ENCODE measurements at regions not wholly inside any gene's neighbourhood (a gene's known extent, or its start where the extent isn't known, plus 50 kb on each side); places are given as distances from the start of the nearest gene placed in this dataset.
"Not testable (repeated sequence)": the region's sequence is repeated elsewhere in the genome, so short reads cannot be mapped to it uniquely, and the experiment has no call there.

DNA sequence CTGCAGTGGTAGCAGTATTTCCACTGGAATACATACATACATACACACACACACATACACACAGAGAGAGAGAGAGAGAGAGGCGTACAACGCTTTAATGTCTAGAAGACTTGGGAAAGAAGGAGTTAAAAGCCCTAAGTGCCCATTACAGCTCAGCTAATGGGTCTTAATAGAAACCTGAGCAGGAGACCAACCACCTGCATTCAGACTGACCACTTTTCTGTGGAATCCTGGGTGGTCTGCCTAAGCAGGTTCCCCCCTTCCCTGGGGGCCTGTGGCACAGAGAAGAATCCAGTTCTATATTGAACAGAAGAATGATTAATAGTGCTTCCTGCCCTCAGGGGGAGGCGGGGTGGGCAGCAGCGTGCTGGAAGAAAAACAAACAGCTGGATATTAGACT is 312.4 kb upstream of the PRKD1 start:
- no peak overlapping the region for H3K27ac ChIP-seq (ENCODE audit: low read depth in 2 of 2, low read length in 1 of 2)
- no peaks in the 10 kb centered on the region for H3K4me1 ChIP-seq (ENCODE audit: control insufficient read depth in 2 of 2, insufficient read depth in 2 of 2, low read length in 1 of 2)
- H3K9me3 ChIP-seq (ENCODE audit: control insufficient read depth in 2 of 2, insufficient read depth in 1 of 2, low read depth in 1 of 2, low read length in 1 of 2): peaks cover 0 to 3% of the 10 kb centered on the region in 2 donors
- no peaks in the 10 kb centered on the region for H3K27me3 ChIP-seq (ENCODE audit: control insufficient read depth in 1 of 2, insufficient read depth in 2 of 2, low read length in 2 of 2)
- 55 to 62% methylated on average over 4 of the region's 4 CpGs for WGBS, 2 donors
- no peak overlapping the region for H3K4me3 ChIP-seq (ENCODE audit: low read depth in 1 of 2, low read length in 2 of 2)
- H3K36me3 ChIP-seq (ENCODE audit: control insufficient read depth in 2 of 2, insufficient read depth in 2 of 2, low read length in 1 of 2): no peaks in the 10 kb centered on the region

DNA sequence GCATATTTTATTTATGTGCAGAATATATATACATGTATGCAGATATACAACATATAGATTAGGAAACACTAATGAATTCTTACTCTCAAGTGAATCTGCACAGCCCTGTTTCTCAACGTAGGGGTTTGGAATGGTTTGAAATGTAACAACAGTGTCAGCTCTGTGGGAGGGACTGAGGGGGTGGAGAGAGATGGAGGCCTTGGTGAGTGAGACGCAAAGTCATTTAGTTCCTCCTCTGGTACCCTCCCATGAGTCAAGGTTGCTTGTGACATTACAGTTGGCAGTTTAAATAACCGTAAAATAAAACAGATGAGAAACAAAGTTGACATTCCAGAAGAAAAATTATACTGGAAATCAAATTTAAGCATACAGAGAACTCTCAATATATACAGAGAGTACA is 313.0 kb upstream of the PRKD1 start:
- Histone ChIP-seq H3K27me3 (ENCODE audit: control insufficient read depth in 1 of 2, insufficient read depth in 2 of 2, low read length in 2 of 2) (no peaks in the 10 kb centered on the region), H3K36me3 (ENCODE audit: control insufficient read depth in 2 of 2, insufficient read depth in 2 of 2, low read length in 1 of 2) (no peaks in the 10 kb centered on the region), H3K9me3 (ENCODE audit: control insufficient read depth in 2 of 2, insufficient read depth in 1 of 2, low read depth in 1 of 2, low read length in 1 of 2) (peaks cover 0 to 3% of the 10 kb centered on the region in 2 donors), H3K27ac (ENCODE audit: low read depth in 2 of 2, low read length in 1 of 2) (no peak overlapping the region), H3K4me1 (ENCODE audit: control insufficient read depth in 2 of 2, insufficient read depth in 2 of 2, low read length in 1 of 2) (no peaks in the 10 kb centered on the region), H3K4me3 (ENCODE audit: low read depth in 1 of 2, low read length in 2 of 2) (no peak overlapping the region)
- 57 to 65% methylated on average over 3 of the region's 3 CpGs for WGBS, 2 donors

DNA sequence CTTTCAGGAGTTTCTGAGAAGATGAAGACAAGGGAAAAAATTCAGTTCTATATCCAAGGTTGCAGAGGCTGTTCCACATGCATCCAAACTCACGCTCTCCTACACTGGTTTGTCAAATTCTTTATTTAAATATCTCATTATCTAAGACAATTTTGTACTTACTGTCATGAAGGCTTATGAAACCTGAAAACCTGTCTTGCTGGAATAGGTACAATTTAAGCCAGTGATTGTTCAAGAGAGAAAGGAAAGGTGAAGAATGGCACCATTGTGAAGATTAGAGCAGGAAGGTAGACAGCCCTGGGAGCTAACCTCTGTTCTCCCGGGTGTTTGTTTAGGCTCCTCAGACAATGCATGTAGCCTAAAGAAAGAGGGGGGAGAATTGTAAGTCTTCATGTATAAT is 315.1 kb upstream of the PRKD1 start:
- no peak overlapping the region for H3K4me3 ChIP-seq (ENCODE audit: low read depth in 1 of 2, low read length in 2 of 2)
- WGBS, 2 donors: 59 to 72% methylated on average over 2 of the region's 2 CpGs
- no peak overlapping the region for H3K27ac ChIP-seq (ENCODE audit: low read depth in 2 of 2, low read length in 1 of 2)
- no peaks in the 10 kb centered on the region for H3K27me3 ChIP-seq (ENCODE audit: control insufficient read depth in 1 of 2, insufficient read depth in 2 of 2, low read length in 2 of 2)
- H3K4me1 ChIP-seq (ENCODE audit: control insufficient read depth in 2 of 2, insufficient read depth in 2 of 2, low read length in 1 of 2): no peaks in the 10 kb centered on the region
- no peaks in the 10 kb centered on the region for H3K36me3 ChIP-seq (ENCODE audit: control insufficient read depth in 2 of 2, insufficient read depth in 2 of 2, low read length in 1 of 2)
- no peaks in the 10 kb centered on the region for H3K9me3 ChIP-seq (ENCODE audit: control insufficient read depth in 2 of 2, insufficient read depth in 1 of 2, low read depth in 1 of 2, low read length in 1 of 2)

DNA sequence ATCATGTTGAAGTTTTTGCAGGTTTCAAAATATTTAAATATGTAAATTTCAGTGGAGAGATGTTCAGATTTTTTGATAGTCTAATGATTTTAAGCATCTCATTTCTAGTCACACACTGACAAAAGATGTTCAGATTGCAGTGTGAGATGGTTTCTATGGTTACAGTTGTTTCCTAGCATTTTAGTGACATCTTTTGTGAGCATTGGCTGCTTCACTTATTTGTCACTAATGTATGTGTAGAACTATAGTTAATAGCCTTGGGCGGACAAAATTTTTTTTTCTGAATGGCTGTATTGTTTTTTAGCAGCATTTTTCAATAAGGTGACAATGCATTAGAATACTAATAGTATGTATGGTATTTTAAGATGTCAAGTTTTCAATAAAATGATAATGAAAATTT is 315.6 kb upstream of the PRKD1 start:
- no peaks in the 10 kb centered on the region for H3K4me1 ChIP-seq (ENCODE audit: control insufficient read depth in 2 of 2, insufficient read depth in 2 of 2, low read length in 1 of 2)
- WGBS, 2 donors: 89 to 94% methylated on average over 1 of the region's 1 CpG
- no peaks in the 10 kb centered on the region for H3K36me3 ChIP-seq (ENCODE audit: control insufficient read depth in 2 of 2, insufficient read depth in 2 of 2, low read length in 1 of 2)
- no peak overlapping the region for H3K4me3 ChIP-seq (ENCODE audit: low read depth in 1 of 2, low read length in 2 of 2)
- H3K27me3 ChIP-seq (ENCODE audit: control insufficient read depth in 1 of 2, insufficient read depth in 2 of 2, low read length in 2 of 2): no peaks in the 10 kb centered on the region
- H3K27ac ChIP-seq (ENCODE audit: low read depth in 2 of 2, low read length in 1 of 2): no peak overlapping the region
- no peaks in the 10 kb centered on the region for H3K9me3 ChIP-seq (ENCODE audit: control insufficient read depth in 2 of 2, insufficient read depth in 1 of 2, low read depth in 1 of 2, low read length in 1 of 2)

DNA sequence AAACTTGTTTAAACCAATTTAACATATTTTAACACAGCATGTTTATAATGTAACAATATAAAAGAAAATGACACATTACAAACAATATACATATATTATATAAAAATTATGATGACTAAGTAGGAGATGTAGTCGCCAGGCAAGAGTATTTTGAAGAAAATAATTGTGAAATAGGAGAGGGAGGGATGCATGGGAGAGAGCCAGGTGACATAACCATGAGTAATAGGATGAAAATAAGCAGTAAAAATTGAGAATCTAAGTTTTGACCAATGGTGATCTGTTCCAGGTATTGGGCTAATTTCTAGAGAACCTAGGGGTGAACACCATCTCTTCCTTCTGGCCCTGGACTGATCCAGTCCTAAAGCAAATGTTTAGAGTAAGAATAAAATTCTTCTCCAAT is 315.2 kb upstream of the G2E3 start:
- no peaks in the 10 kb centered on the region for H3K9me3 ChIP-seq (ENCODE audit: control insufficient read depth in 2 of 2, insufficient read depth in 1 of 2, low read depth in 1 of 2, low read length in 1 of 2)
- H3K27ac ChIP-seq (ENCODE audit: low read depth in 2 of 2, low read length in 1 of 2): no peak overlapping the region
- no peak overlapping the region for H3K4me3 ChIP-seq (ENCODE audit: low read depth in 1 of 2, low read length in 2 of 2)
- H3K27me3 ChIP-seq (ENCODE audit: control insufficient read depth in 1 of 2, insufficient read depth in 2 of 2, low read length in 2 of 2): no peaks in the 10 kb centered on the region
- no peaks in the 10 kb centered on the region for H3K4me1 ChIP-seq (ENCODE audit: control insufficient read depth in 2 of 2, insufficient read depth in 2 of 2, low read length in 1 of 2)
- no peaks in the 10 kb centered on the region for H3K36me3 ChIP-seq (ENCODE audit: control insufficient read depth in 2 of 2, insufficient read depth in 2 of 2, low read length in 1 of 2)
- WGBS, 2 donors: 0% methylated on average over 1 of the region's 1 CpG

DNA sequence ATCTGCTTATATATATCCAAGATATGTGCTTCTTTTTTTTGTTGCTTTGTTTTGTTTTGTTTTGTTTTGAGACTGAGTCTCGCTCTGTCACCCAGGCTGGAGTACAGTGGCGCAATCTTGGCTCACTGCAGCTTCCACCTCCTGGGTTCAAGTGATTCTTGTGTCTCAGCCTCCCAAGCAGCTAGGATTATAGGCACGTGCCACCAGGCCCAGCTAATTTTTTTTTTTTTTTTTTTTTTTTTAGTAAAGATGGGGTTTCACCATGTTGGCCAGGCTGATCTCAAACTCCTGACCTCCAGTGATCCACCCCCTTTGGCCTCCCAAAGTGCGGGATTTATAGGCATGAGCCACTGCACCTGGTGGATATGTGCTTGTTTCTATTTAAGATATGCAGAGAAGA is 314.6 kb upstream of the G2E3 start:
- not testable (repeated sequence) for H3K36me3 ChIP-seq (ENCODE audit: control insufficient read depth in 2 of 2, insufficient read depth in 2 of 2, low read length in 1 of 2); H3K4me3 ChIP-seq (ENCODE audit: low read depth in 1 of 2, low read length in 2 of 2); H3K27me3 ChIP-seq (ENCODE audit: control insufficient read depth in 1 of 2, insufficient read depth in 2 of 2, low read length in 2 of 2); H3K4me1 ChIP-seq (ENCODE audit: control insufficient read depth in 2 of 2, insufficient read depth in 2 of 2, low read length in 1 of 2); H3K9me3 ChIP-seq (ENCODE audit: control insufficient read depth in 2 of 2, insufficient read depth in 1 of 2, low read depth in 1 of 2, low read length in 1 of 2); H3K27ac ChIP-seq (ENCODE audit: low read depth in 2 of 2, low read length in 1 of 2)
- WGBS, 2 donors: 81 to 86% methylated on average over 4 of the region's 4 CpGs

DNA sequence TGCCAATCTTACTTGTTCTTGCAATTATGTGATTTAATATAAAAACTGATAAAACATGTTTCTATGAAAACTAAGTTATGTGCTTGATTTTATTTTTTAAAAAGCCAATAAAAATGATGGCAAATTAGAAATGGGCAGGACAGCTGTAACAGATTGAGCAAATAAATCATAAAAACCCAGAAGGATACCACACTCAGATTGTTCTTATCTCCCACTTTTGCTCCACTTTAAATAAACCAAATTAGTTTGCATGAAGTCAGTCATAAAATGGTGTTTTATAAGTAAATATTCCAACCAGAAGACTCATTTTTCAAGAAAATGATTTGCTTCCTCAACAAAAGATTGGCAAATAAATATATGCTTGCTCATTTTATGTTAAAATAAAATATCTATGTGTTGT is 307.9 kb upstream of the G2E3 start:
- Histone ChIP-seq H3K27me3 (ENCODE audit: control insufficient read depth in 1 of 2, insufficient read depth in 2 of 2, low read length in 2 of 2) (no peaks in the 10 kb centered on the region), H3K4me1 (ENCODE audit: control insufficient read depth in 2 of 2, insufficient read depth in 2 of 2, low read length in 1 of 2) (no peaks in the 10 kb centered on the region), H3K4me3 (ENCODE audit: low read depth in 1 of 2, low read length in 2 of 2) (no peak overlapping the region), H3K27ac (ENCODE audit: low read depth in 2 of 2, low read length in 1 of 2) (no peak overlapping the region), H3K9me3 (ENCODE audit: control insufficient read depth in 2 of 2, insufficient read depth in 1 of 2, low read depth in 1 of 2, low read length in 1 of 2) (no peaks in the 10 kb centered on the region), H3K36me3 (ENCODE audit: control insufficient read depth in 2 of 2, insufficient read depth in 2 of 2, low read length in 1 of 2) (no peaks in the 10 kb centered on the region)

DNA sequence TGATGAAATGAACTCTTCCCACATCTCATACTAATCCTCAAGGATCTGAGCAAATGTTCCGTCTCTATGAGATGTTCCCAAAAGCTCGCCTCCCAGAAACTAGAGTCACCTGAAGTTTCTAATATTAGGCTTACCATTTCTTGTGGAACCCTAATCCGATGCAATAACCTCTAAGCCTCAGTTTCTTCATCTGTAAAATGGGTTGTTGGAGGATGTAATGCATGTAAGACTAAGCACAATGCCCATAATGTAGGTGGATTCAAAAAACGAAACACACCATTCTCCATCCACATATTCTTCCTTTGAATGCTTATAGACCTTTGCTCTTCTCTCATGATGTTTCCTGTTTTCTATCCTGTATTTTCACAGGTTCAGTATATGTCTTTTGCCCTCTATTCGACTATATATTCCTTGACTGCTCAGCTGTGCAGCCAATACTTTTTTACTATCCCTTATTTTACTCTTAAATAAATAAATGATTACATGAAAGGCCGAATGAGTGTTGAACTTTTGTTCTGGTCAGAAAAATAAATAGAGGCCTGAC is 307.3 kb upstream of the G2E3 start:
- Histone ChIP-seq H3K9me3 (ENCODE audit: control insufficient read depth in 2 of 2, insufficient read depth in 1 of 2, low read depth in 1 of 2, low read length in 1 of 2) (no peaks in the 10 kb centered on the region), H3K36me3 (ENCODE audit: control insufficient read depth in 2 of 2, insufficient read depth in 2 of 2, low read length in 1 of 2) (no peaks in the 10 kb centered on the region), H3K4me3 (ENCODE audit: low read depth in 1 of 2, low read length in 2 of 2) (no peak overlapping the region), H3K27ac (ENCODE audit: low read depth in 2 of 2, low read length in 1 of 2) (no peak overlapping the region), H3K4me1 (ENCODE audit: control insufficient read depth in 2 of 2, insufficient read depth in 2 of 2, low read length in 1 of 2) (no peaks in the 10 kb centered on the region), H3K27me3 (ENCODE audit: control insufficient read depth in 1 of 2, insufficient read depth in 2 of 2, low read length in 2 of 2) (no peaks in the 10 kb centered on the region)
- WGBS, 2 donors: 75 to 76% methylated on average over 6 of the region's 6 CpGs

DNA sequence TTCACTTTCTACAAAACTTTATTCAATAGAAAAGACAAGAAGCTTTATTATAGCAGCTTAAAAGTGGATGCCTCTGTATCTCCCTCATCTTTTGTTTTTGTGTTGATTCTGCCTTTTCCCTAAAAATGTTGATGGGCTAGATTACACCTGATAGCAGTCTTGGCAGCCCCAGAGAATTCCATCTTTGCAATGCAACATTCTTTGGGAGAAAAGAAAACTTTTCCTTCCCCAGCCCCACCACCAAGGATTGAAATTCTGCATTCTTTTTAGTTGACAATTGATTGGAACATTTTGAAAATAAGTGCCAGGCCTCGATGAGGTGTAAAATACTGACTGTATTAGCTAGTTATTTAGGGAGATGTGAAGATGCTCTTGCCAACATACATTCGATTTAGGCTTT is 306.8 kb upstream of the G2E3 start:
- 53 to 55% methylated on average over 2 of the region's 2 CpGs for WGBS, 2 donors
- H3K4me3 ChIP-seq (ENCODE audit: low read depth in 1 of 2, low read length in 2 of 2): no peak overlapping the region
- no peaks in the 10 kb centered on the region for H3K9me3 ChIP-seq (ENCODE audit: control insufficient read depth in 2 of 2, insufficient read depth in 1 of 2, low read depth in 1 of 2, low read length in 1 of 2)
- no peaks in the 10 kb centered on the region for H3K36me3 ChIP-seq (ENCODE audit: control insufficient read depth in 2 of 2, insufficient read depth in 2 of 2, low read length in 1 of 2)
- H3K27me3 ChIP-seq (ENCODE audit: control insufficient read depth in 1 of 2, insufficient read depth in 2 of 2, low read length in 2 of 2): no peaks in the 10 kb centered on the region
- H3K27ac ChIP-seq (ENCODE audit: low read depth in 2 of 2, low read length in 1 of 2): no peak overlapping the region
- H3K4me1 ChIP-seq (ENCODE audit: control insufficient read depth in 2 of 2, insufficient read depth in 2 of 2, low read length in 1 of 2): no peaks in the 10 kb centered on the region

DNA sequence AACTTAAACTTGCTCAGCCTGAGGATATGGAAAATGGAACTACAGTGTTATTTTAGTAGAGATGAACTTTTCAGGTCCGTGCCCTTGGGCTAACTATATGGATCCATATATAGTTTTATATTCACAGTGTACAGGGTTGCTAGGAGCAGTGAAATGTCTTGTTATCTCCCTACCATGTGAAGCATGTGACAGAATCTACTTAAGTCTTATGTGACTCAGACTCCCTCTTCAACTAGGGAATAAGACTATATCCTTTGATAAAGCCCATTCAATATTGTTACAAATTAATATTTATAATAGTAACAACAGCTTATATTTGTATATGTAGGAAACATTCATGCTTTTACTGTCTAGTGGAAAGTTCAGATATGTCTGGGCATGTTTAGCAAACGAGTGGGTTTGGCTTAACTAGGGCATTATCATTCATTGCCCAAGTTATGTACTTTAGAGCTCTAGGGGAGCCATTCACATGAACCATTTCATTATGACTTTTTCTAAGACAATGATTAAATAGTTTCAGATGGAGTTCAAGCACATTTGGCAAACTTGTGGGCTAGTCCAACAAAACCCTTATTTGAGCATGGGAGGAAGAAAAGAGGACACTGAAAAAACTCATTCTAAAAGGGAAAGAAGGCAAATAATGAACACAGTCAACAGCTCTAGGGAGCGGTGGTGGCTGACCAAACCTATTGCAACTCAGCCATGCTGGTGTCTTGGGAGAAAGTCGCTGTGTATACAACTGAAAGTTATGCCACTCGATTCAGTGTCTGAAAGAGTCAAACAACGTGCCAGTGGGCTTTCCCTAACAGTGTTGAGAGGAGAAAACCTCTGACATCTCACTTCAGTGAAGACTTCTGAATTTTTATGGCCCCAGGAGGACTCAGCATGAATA is 305.9 kb upstream of the G2E3 start:
- WGBS, 2 donors: 54 to 60% methylated on average over 6 of the region's 6 CpGs
- H3K27ac ChIP-seq (ENCODE audit: low read depth in 2 of 2, low read length in 1 of 2): no peak overlapping the region

More for the DNA sequence above, 305.9 kb upstream of the G2E3 start:
- Histone ChIP-seq H3K27me3 (ENCODE audit: control insufficient read depth in 1 of 2, insufficient read depth in 2 of 2, low read length in 2 of 2) (no peaks in the 10 kb centered on the region), H3K4me3 (ENCODE audit: low read depth in 1 of 2, low read length in 2 of 2) (no peak overlapping the region), H3K4me1 (ENCODE audit: control insufficient read depth in 2 of 2, insufficient read depth in 2 of 2, low read length in 1 of 2) (no peaks in the 10 kb centered on the region), H3K9me3 (ENCODE audit: control insufficient read depth in 2 of 2, insufficient read depth in 1 of 2, low read depth in 1 of 2, low read length in 1 of 2) (no peaks in the 10 kb centered on the region), H3K36me3 (ENCODE audit: control insufficient read depth in 2 of 2, insufficient read depth in 2 of 2, low read length in 1 of 2) (no peaks in the 10 kb centered on the region)
